GM12874 (cell line): ENCODE measurements at regions not wholly inside any gene's neighbourhood (a gene's known extent, or its start where the extent isn't known, plus 50 kb on each side); places are given as distances from the start of the nearest gene placed in this dataset.

Experiments
- TF ChIP-seq, protein P1 (sequence below): IDR thresholded peaks from 2 replicates; pipeline ENCODE4 v1.5.1; 2011; ENCODE audit warnings: low read depth, mild to moderate bottlenecking, control low read depth, low read length, moderate library complexity; ENCODE audit not compliant: insufficient read depth

DNA sequence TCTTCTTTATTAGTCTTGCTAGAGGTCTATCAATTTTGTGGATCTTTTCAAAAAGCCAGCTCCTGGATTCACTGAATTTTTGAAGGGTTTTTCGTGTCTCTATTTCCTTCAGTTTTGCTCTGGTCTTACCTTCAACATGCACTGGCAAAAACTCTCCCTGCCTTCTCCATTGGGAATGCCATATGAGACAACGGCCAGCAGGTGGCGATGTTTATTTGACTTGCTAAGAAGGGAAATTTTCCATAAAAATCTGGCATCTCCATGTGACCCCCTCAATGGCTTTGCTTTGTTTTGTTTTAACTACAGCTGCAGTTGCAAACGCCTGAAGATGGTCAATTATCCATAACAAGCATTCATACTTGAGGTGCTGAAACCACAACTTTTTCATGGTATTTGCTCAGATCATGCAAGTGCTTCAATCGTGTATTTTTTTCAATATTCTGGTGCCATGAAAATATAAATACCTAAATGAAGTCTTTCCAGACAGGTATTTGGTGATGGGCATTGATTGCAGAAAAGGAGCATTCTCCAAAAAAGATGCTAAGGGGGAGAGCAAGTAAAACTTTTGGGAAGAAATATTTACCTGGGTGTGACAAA lies 449.4 kb downstream of the CDY2B start:
- TF ChIP-seq, protein P1, sequence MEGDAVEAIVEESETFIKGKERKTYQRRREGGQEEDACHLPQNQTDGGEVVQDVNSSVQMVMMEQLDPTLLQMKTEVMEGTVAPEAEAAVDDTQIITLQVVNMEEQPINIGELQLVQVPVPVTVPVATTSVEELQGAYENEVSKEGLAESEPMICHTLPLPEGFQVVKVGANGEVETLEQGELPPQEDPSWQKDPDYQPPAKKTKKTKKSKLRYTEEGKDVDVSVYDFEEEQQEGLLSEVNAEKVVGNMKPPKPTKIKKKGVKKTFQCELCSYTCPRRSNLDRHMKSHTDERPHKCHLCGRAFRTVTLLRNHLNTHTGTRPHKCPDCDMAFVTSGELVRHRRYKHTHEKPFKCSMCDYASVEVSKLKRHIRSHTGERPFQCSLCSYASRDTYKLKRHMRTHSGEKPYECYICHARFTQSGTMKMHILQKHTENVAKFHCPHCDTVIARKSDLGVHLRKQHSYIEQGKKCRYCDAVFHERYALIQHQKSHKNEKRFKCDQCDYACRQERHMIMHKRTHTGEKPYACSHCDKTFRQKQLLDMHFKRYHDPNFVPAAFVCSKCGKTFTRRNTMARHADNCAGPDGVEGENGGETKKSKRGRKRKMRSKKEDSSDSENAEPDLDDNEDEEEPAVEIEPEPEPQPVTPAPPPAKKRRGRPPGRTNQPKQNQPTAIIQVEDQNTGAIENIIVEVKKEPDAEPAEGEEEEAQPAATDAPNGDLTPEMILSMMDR, result peak; percentile 48

DNA sequence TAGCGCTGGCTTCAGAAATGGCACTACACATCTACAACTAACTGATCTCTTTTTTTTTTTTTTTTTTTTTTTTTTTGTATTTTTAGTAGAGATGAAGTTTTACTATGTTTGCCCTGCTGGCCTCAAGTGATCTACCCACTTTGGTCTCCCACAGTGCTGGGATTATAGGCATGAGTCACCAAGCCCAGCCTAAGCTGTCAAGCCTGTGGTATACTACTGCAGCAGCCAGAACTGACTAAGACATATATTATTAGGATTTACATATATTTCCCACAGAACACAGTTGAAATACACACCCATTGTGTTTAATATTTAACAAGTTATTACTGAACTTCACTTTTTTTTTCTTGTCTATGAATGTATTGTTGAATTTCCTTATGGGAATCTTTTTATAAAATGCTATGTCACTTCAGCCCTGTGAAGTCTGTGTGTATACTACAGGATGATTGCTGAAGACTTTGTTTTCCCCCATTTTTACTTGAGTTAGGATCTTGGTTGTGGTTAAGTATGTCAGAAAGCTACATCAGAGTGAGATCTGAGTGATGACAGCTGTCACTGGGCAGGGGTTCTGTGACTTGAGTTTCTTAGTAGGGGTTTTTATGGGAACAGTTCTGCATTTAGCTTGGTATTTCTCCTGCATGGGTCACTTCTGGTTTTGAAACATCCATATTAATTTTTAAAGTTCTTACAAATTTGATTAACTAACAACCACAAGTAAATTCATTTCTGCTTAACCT lies 481.5 kb downstream of the CDY2B start:
- TF ChIP-seq, protein P1, result no peak

DNA sequence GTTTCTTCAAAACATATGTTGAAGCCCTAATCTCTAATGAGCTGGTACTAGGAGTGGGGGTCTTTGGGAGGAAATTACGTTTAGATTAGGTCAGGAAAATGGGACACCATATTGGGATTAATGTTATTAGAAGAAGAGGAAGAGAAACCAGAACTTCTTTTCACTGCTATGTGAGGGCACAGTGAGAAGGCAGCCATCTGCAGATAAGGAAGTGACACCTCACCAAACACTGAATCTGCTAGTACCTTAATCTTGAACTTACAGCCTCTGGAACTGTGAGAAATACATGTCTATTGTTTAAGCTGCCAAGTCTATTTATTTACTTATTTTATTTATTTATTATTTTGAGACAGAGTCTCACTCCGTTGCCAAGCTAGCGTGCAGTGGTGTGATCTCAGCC lies 482.4 kb downstream of the CDY2B start:
- TF ChIP-seq, protein P1, result no peak

DNA sequence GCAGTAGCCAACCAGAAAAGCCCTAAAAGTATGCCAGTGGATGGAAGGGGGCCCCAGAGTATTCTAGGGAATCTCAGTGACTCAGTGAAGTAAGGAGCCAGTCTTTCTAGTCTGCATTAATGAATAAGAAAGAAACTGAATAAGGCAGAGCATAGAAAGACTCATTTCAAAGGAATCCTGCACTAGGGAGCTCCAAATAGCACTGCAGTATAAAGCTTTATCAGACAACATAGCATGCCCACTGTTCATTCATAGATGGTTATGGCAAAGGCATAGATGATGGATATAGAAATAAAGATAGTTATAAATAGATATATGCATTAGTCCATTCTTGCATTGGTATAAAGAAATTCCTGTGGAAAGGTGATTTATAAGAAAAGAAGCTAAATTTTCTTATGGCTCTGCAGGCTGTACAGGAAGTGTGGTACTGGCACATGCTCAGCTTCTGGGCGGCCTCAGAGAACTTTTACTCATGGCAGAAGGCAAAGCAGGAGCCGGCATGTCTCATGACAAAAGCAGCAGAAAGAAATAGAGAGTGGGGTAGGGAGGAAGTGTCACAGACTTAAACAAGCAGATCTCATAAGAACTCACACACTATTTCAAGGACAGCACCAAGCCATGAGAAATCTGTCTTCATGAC lies 498.5 kb downstream of the CDY2B start:
- TF ChIP-seq, protein P1, result no peak

DNA sequence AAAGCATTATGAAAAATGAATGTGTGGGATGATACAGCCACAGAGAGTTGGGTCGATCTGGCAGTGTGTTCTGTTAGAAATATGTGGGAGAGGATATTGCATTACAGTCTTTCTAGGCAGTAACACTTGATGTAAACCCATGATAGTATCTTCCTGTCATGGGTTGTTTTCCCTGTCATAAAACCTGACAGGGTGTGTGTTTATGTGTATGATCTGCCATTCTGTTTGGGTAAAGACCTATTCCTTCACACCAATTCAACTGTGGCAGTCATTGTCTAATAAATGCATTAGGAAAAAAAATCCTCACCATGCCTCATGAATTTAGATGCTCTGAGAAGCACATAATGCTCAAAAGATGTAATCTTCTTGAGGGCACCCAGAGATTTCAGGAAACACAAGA lies 501.7 kb downstream of the CDY2B start:
- TF ChIP-seq, protein P1, result no peak

DNA sequence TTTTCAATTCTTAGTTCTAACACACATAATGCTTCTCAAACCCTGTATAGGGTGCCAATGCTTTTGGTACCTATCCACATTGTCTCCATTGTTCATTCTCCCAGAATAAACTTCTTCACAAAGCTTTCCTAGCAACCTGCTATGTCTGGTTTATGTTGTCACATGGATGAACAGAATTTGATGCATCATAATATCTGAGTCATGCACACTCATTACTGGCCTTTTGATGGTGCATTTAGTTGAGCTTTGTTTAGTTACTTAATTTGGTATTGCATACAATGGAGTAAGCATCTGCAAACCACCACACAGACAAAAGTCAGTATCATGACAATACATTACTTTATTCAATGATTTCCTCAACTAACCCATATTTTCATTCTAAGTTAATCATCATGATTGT lies 511.6 kb downstream of the CDY2B start:
- TF ChIP-seq, protein P1, result no peak

DNA sequence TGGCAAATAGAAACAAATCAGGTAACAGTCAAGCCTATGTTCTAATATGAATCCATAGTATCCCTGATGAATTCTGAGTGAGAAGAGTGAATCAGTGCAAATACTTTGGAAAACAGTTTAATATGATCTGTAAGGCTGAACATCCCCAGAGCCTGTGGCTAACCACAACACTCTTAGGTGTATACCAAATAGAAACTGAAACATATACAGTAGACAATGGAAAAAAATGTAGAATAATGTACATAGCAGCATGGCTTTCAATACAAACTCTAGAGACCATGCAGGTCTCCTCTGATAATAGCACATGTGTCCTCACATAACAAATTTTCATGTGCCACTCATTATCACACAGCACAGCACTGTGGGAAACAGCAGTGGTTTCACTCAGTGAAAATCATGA lies 513.6 kb downstream of the CDY2B start:
- TF ChIP-seq, protein P1, result no peak
